ENCODE measurements at regions not wholly inside any gene's neighbourhood (a gene's known extent, or its start where the extent isn't known, plus 50 kb on each side); places are given as distances from the start of the nearest gene placed in this dataset.

DNA sequence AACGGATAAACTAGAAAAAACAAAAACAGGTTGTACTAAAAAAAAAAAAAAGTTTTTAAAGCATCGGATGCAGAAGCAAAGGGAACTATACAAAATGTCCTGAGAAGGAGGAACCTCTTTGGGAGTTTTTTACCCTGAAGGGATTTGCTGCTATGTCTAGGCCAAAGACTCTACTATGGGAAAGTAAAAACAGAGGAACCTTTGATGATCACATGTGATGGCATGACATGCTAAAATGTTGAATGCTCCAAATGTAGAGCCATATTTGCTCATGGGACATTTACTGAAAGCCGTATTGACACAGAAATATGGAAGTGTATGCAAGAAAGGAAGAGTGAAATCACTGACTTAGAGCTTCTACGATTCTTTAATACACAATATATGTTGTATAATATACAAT is 992.0 kb upstream of the ZEB2 start:
- TF ChIP-seq, protein P1, sequence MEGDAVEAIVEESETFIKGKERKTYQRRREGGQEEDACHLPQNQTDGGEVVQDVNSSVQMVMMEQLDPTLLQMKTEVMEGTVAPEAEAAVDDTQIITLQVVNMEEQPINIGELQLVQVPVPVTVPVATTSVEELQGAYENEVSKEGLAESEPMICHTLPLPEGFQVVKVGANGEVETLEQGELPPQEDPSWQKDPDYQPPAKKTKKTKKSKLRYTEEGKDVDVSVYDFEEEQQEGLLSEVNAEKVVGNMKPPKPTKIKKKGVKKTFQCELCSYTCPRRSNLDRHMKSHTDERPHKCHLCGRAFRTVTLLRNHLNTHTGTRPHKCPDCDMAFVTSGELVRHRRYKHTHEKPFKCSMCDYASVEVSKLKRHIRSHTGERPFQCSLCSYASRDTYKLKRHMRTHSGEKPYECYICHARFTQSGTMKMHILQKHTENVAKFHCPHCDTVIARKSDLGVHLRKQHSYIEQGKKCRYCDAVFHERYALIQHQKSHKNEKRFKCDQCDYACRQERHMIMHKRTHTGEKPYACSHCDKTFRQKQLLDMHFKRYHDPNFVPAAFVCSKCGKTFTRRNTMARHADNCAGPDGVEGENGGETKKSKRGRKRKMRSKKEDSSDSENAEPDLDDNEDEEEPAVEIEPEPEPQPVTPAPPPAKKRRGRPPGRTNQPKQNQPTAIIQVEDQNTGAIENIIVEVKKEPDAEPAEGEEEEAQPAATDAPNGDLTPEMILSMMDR (conservative IDR thresholded peaks at IDR 0.05 in 1 of 2, IDR thresholded peaks at IDR 0.05 in 1 of 2; ENCODE audit: low read depth in 1 of 2, low read length in 2 of 2) = no peak
- H3K9me3 ChIP-seq (ENCODE audit: control insufficient read depth, insufficient read depth, low read depth, low read length) = no peaks in the 10 kb centered on the region
- H2AFZ ChIP-seq (ENCODE audit: low read length) = no peak overlapping the region

DNA sequence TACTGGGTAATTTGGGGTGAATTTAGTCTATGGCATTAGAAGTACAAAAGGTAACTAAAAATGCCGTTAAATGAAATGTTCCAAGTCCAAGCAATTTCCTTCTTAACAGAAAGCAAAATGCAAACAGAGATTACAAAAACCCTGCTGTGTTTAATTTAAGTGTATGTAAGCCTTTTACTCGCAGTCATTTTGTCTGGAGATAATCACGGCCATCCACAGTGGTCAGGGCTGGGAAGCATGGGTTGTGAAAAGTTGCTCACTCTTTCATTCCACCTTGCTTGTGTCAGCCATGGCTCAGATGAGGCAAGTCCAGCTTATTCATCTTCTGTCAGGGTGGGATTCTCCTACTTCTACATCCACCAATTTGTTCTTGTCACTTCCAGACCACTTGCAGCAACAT is 983.6 kb upstream of the ZEB2 start:
- Histone ChIP-seq H3K36me3 (ENCODE audit: control insufficient read depth, insufficient read depth, low read length) (no peaks in the 10 kb centered on the region), H3K4me3 (replicated peaks in 1 of 4; ENCODE audit: control extremely low read depth in 1 of 4, insufficient read depth in 1 of 4, low read depth in 3 of 4, low read length in 4 of 4) (no peak overlapping the region), H3K4me2 (ENCODE audit: extremely low read depth, insufficient read depth, low read length) (no peak overlapping the region), H3K9ac (ENCODE audit: insufficient read depth, low read length) (no peak overlapping the region), H3K27me3 (ENCODE audit: control insufficient read depth, insufficient read depth, low read length) (no peaks in the 10 kb centered on the region), H3K9me3 (ENCODE audit: control insufficient read depth, insufficient read depth, low read depth, low read length) (no peaks in the 10 kb centered on the region), H2AFZ (ENCODE audit: low read length) (no peak overlapping the region), H4K20me1 (ENCODE audit: control insufficient read depth, extremely low read depth, insufficient read depth, low read length) (no peaks in the 10 kb centered on the region), H3K79me2 (ENCODE audit: control insufficient read depth, insufficient read depth, low read length) (no peaks in the 10 kb centered on the region), H3K27ac (ENCODE audit: insufficient read depth, low read length) (no peak overlapping the region), H3K4me1 (ENCODE audit: control insufficient read depth, extremely low read depth, insufficient read depth, low read length) (no peaks in the 10 kb centered on the region)
- TF ChIP-seq, protein P1 (conservative IDR thresholded peaks at IDR 0.05 in 1 of 2, IDR thresholded peaks at IDR 0.05 in 1 of 2; ENCODE audit: low read depth in 1 of 2, low read length in 2 of 2) = no peak
- TF ChIP-seq EZH2 (IDR thresholded peaks at IDR 0.05; ENCODE audit: low read length, missing control alignments) = no peak
- DNase-seq (ENCODE audit: low read depth in 2 of 2) = no peak

More for the DNA sequence above, 992.0 kb upstream of the ZEB2 start:
- H3K4me3 ChIP-seq (replicated peaks in 1 of 4; ENCODE audit: control extremely low read depth in 1 of 4, insufficient read depth in 1 of 4, low read depth in 3 of 4, low read length in 4 of 4) = no peak overlapping the region
- H3K79me2 ChIP-seq (ENCODE audit: control insufficient read depth, insufficient read depth, low read length) = no peaks in the 10 kb centered on the region
- no peaks in the 10 kb centered on the region for H3K4me1 ChIP-seq (ENCODE audit: control insufficient read depth, extremely low read depth, insufficient read depth, low read length)
- no peak overlapping the region for H3K4me2 ChIP-seq (ENCODE audit: extremely low read depth, insufficient read depth, low read length)
- no peak overlapping the region for H3K9ac ChIP-seq (ENCODE audit: insufficient read depth, low read length)
- no peaks in the 10 kb centered on the region for H3K27me3 ChIP-seq (ENCODE audit: control insufficient read depth, insufficient read depth, low read length)
- H3K27ac ChIP-seq (ENCODE audit: insufficient read depth, low read length) = no peak overlapping the region
- H3K36me3 ChIP-seq (ENCODE audit: control insufficient read depth, insufficient read depth, low read length) = no peaks in the 10 kb centered on the region
- no peak for DNase-seq (ENCODE audit: low read depth in 2 of 2)
- no peaks in the 10 kb centered on the region for H4K20me1 ChIP-seq (ENCODE audit: control insufficient read depth, extremely low read depth, insufficient read depth, low read length)

DNA sequence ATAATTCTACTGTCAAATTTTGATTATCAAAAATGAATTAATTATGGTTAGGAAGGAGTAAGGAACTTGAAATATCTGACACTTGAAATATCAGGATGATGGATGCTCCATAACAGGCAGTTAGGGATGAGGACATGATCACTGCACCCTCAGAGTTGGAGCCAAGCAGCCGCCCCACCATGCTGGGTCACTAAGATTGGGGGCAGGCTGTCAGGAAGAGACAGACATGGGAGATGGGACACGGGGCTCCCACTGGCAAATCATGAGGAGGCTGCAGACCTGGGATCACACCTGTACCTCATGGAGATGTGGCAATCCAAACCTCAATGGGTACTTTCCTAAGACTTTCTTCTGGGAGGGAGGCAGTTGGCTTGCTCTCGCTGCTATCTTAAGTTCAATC is 982.0 kb upstream of the ZEB2 start:
- no peaks in the 10 kb centered on the region for H3K4me1 ChIP-seq (ENCODE audit: control insufficient read depth, extremely low read depth, insufficient read depth, low read length)
- no peaks in the 10 kb centered on the region for H3K9me3 ChIP-seq (ENCODE audit: control insufficient read depth, insufficient read depth, low read depth, low read length)
- no peaks in the 10 kb centered on the region for H3K79me2 ChIP-seq (ENCODE audit: control insufficient read depth, insufficient read depth, low read length)
- no peaks in the 10 kb centered on the region for H4K20me1 ChIP-seq (ENCODE audit: control insufficient read depth, extremely low read depth, insufficient read depth, low read length)
- no peak for TF ChIP-seq EZH2 (IDR thresholded peaks at IDR 0.05; ENCODE audit: low read length, missing control alignments)
- TF ChIP-seq, protein P1 (conservative IDR thresholded peaks at IDR 0.05 in 1 of 2, IDR thresholded peaks at IDR 0.05 in 1 of 2; ENCODE audit: low read depth in 1 of 2, low read length in 2 of 2) = no peak
- no peak overlapping the region for H2AFZ ChIP-seq (ENCODE audit: low read length)
- no peak overlapping the region for H3K4me3 ChIP-seq (replicated peaks in 1 of 4; ENCODE audit: control extremely low read depth in 1 of 4, insufficient read depth in 1 of 4, low read depth in 3 of 4, low read length in 4 of 4)
- H3K36me3 ChIP-seq (ENCODE audit: control insufficient read depth, insufficient read depth, low read length) = no peaks in the 10 kb centered on the region
- no peak overlapping the region for H3K4me2 ChIP-seq (ENCODE audit: extremely low read depth, insufficient read depth, low read length)
- no peak overlapping the region for H3K9ac ChIP-seq (ENCODE audit: insufficient read depth, low read length)
- no peak overlapping the region for H3K27ac ChIP-seq (ENCODE audit: insufficient read depth, low read length)
- no peaks in the 10 kb centered on the region for H3K27me3 ChIP-seq (ENCODE audit: control insufficient read depth, insufficient read depth, low read length)
- no peak for DNase-seq (ENCODE audit: low read depth in 2 of 2)

Measured in fibroblast of lung (primary cell).